HepG2 (cell line): ENCODE measurements at regions not wholly inside any gene's neighbourhood (a gene's known extent, or its start where the extent isn't known, plus 50 kb on each side); places are given as distances from the start of the nearest gene placed in this dataset.

ENCODE experiments used
- ATAC-seq: fragments of 200-7000 bp; cut with Tn5 transposase; 3 replicates; pipeline ENCODE4 v1.9.1; 2020; ENCODE audit warnings: mild to moderate bottlenecking, moderate library complexity
- BruUV-seq: library from RNA; stranded (reverse); fragments of 400-500 nt; replicated peaks from 2 replicates; lab custom pipeline; 2021; lab: Mats Ljungman, UMichigan
- CTCF ChIA-PET: fragments of 300-600 bp; formaldehyde crosslinking; extraction: SDS; loops from one replicate; lab custom pipeline; 2021; ENCODE audit warnings: low total read pairs, inconsistent platforms, low intra/inter-chr PET ratio; lab: Yijun Ruan, JAX
- POLR2A ChIA-PET: fragments of 350-600 bp; sonication (Branson Sonifier 250); formaldehyde crosslinking; loops from one replicate; lab custom pipeline; 2020; ENCODE audit warnings: antibody characterized with exemption, inconsistent platforms; lab: Yijun Ruan, JAX
- DNase-seq: peaks from one replicate; pipeline ENCODE4 v3.0.0-alpha.2; 2015; ENCODE audit warnings: low spot score
- FAIRE-seq: peaks from 3 replicates; lab custom pipeline; 2011; peaks lifted over from hg19 to GRCh38; lab: Jason Lieb, UNC
- H2AFZ ChIP-seq: one replicate; pipeline ENCODE4 v1.6.1; 2011; ENCODE audit warnings: low read length, inconsistent platforms
- H3K27ac ChIP-seq: fragments of 300-600 bp; 3 replicates; pipeline ENCODE4 v1.8.0; 2011; ENCODE audit warnings: mixed run types, mild to moderate bottlenecking, mixed read lengths, low read length, inconsistent platforms; ENCODE audit not compliant: insufficient read depth; ENCODE audit errors: extremely low read length
- H3K27me3 ChIP-seq, 2 experiments: fragments of 200-600 bp in 1 of 2; 2 replicates in 1 of 2; 3 replicates in 1 of 2; pipeline versions ENCODE4 v1.6.0 to v1.8.0; 2011; ENCODE audit warnings: low read length in 2 of 2, mild to moderate bottlenecking in 2 of 2, moderate library complexity in 2 of 2, inconsistent platforms in 1 of 2; ENCODE audit not compliant: insufficient read depth in 2 of 2, control insufficient read depth in 1 of 2
- H3K36me3 ChIP-seq, 2 experiments: fragments of 200-600 bp in 1 of 2; replicated peaks in 1 of 2; 2 replicates in 1 of 2; 3 replicates in 1 of 2; pipeline versions ENCODE4 v1.5.1 to v1.8.0; 2011; ENCODE audit warnings: low read length in 2 of 2, inconsistent platforms in 1 of 2; ENCODE audit not compliant: insufficient read depth in 2 of 2, control insufficient read depth in 1 of 2
- H3K4me1 ChIP-seq: 2 replicates; pipeline ENCODE4 v1.5.1; 2012; ENCODE audit warnings: low read length, inconsistent platforms; ENCODE audit not compliant: insufficient read depth
- H3K4me2 ChIP-seq: 2 replicates; pipeline ENCODE4 v1.6.0; 2011; ENCODE audit warnings: low read depth, low read length, inconsistent platforms
- H3K4me3 ChIP-seq, 3 experiments: fragments of 200-600 bp in 1 of 3; sonication (generic), shearing (Covaris generic) in 1 of 3; replicated peaks in 1 of 3; 2 replicates each; pipeline ENCODE4 v1.5.1; 2011 to 2016; ENCODE audit warnings: low read length in 3 of 3, inconsistent platforms in 2 of 3, low read depth in 2 of 3, mild to moderate bottlenecking in 2 of 3, control low read depth in 1 of 3, mixed read lengths in 1 of 3; ENCODE audit not compliant: insufficient read depth in 1 of 3
- H3K79me2 ChIP-seq: one replicate; pipeline ENCODE4 v1.6.1; 2011; ENCODE audit warnings: low read length, inconsistent platforms; ENCODE audit not compliant: insufficient read depth
- H3K9ac ChIP-seq: 2 replicates; pipeline ENCODE4 v1.6.0; 2011; ENCODE audit warnings: mild to moderate bottlenecking, low read depth, low read length, inconsistent platforms; ENCODE audit not compliant: insufficient read depth
- H3K9me3 ChIP-seq: 2 replicates; pipeline ENCODE4 v1.5.1; 2012; ENCODE audit warnings: mild to moderate bottlenecking, low read length
- H4K20me1 ChIP-seq: 2 replicates; pipeline ENCODE4 v1.6.0; 2011; ENCODE audit warnings: inconsistent platforms, mild to moderate bottlenecking, low read length, moderate library complexity; ENCODE audit not compliant: insufficient read depth
- BHLHE40 ChIP-seq: IDR thresholded peaks from 2 replicates; pipeline ENCODE4 v1.6.1; 2011; ENCODE audit warnings: low read length, improper control_type of control experiment
- EP300 ChIP-seq, 3 experiments: sonication (generic) in 1 of 3; formaldehyde crosslinking in 1 of 3; IDR thresholded peaks; 2 replicates each; pipeline versions ENCODE4 v1.5.1 to v1.6.1; 2011 to 2020; ENCODE audit warnings: low read depth in 2 of 3, low read length in 2 of 3, borderline replicate concordance in 1 of 3, improper control_type of control experiment in 1 of 3, mild to moderate bottlenecking in 1 of 3, missing genetic modification reagents in 1 of 3, moderate library complexity in 1 of 3
- NFE2 ChIP-seq: sonication (generic); formaldehyde crosslinking; IDR thresholded peaks from 2 replicates; pipeline ENCODE4 v1.4.0; 2020; ENCODE audit warnings: missing genetic modification reagents
- POGZ ChIP-seq: sonication (generic); formaldehyde crosslinking; IDR thresholded peaks from 2 replicates; pipeline ENCODE4 v1.4.0; 2020; ENCODE audit warnings: mild to moderate bottlenecking, missing genetic modification reagents
- ZMAT3 ChIP-seq: sonication (generic); formaldehyde crosslinking; conservative IDR thresholded peaks from 2 replicates; pipeline ENCODE4 v1.7.0; 2021; ENCODE audit warnings: missing genetic modification reagents
- ZNF468 ChIP-seq: sonication (generic); formaldehyde crosslinking; IDR thresholded peaks from 2 replicates; pipeline ENCODE4 v1.8.0; 2022; ENCODE audit warnings: mild to moderate bottlenecking, moderate library complexity, missing genetic modification reagents
- ZNF558 ChIP-seq: sonication (generic); formaldehyde crosslinking; IDR thresholded peaks from 2 replicates; pipeline ENCODE4 v1.9.0; 2022; ENCODE audit warnings: mild to moderate bottlenecking, missing genetic modification reagents, borderline replicate concordance
- ZNF569 ChIP-seq: sonication (generic); formaldehyde crosslinking; IDR thresholded peaks from 2 replicates; pipeline ENCODE4 v1.5.0; 2020; ENCODE audit warnings: mild to moderate bottlenecking, missing genetic modification reagents, moderate library complexity, borderline replicate concordance
- in situ Hi-C: cut with HindIII; loops from 2 replicates; pipeline ENCODE4 v1.10.0; 2017; ENCODE audit warnings: low pct_unique_long_range_greater_than_20kb; ENCODE audit not compliant: extremely low pct_ligation_motif_present
- intact Hi-C: fragments of 100-400 bp; cut with micrococcal nuclease; formaldehyde crosslinking; loops from one replicate; pipeline ENCODE4 v1.10.0; 2022; ENCODE audit not compliant: unreplicated experiment
- TF ChIP-seq, protein P1 (sequence below): sonication (generic); formaldehyde crosslinking; IDR thresholded peaks from 2 replicates; pipeline ENCODE4 v1.4.0; 2020; ENCODE audit warnings: mild to moderate bottlenecking, missing genetic modification reagents
- TF ChIP-seq, protein P2 (sequence below): sonication (generic); formaldehyde crosslinking; IDR thresholded peaks from 2 replicates; pipeline ENCODE4 v1.8.0; 2022; ENCODE audit warnings: missing genetic modification reagents, mild to moderate bottlenecking, moderate library complexity, borderline replicate concordance
- TF ChIP-seq, protein P3 (sequence below): sonication (generic); formaldehyde crosslinking; IDR thresholded peaks from 2 replicates; pipeline ENCODE4 v1.4.0; 2020; ENCODE audit warnings: mild to moderate bottlenecking, missing genetic modification reagents

DNA sequence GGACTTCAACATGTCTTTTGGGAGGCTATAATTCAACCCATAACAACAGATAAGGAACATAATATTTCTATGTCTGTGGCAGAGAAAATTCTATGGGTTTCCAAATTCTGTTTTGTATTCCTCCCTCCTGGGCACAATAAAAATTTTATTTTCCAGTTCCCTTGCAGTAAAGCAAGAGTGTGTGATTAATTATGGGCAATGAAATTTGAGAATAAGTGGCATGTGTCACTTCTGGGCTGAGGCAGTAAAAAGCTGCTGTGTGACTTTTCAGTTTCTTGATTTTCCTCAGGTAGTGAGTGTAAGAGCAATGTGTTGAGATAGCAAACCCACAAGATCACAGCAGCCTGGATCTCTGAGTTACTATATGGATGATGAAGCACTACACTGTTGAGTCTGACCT lies 216.4 kb downstream of the MEIS1 start:
- CTCF ChIA-PET, result no interaction called here
- H3K27ac ChIP-seq, result no peak overlapping the region
- DNase-seq (no peak), ATAC-seq (no peak), FAIRE-seq (no peak)
- no peaks in the 10 kb centered on the region for H4K20me1 ChIP-seq
- H3K9me3 ChIP-seq, result no peaks in the 10 kb centered on the region
- H3K27me3 ChIP-seq, result no peaks in the 10 kb centered on the region; a peak in 1 of 5 replicates
- H3K4me3 ChIP-seq, result no peak overlapping the region
- POLR2A ChIA-PET, result no interaction called here
- in situ Hi-C loops (no loop called here), intact Hi-C loops (no loop called here)
- H3K4me2 ChIP-seq, result no peak overlapping the region
- no peaks in the 10 kb centered on the region for H3K36me3 ChIP-seq
- no peaks in the 10 kb centered on the region for H3K4me1 ChIP-seq
- H2AFZ ChIP-seq, result no peak overlapping the region
- no peak overlapping the region for H3K9ac ChIP-seq
- no TSS peak for BruUV-seq
- TF ChIP-seq ZNF468 (CRISPR knock-in tag) (no peak), ZNF569 (CRISPR knock-in tag) (no peak), EP300 (IDR thresholded peaks at IDR 0.05; ENCODE audit: low read depth in 2 of 2, low read length in 2 of 2) (no peak), EP300 (CRISPR knock-in tag; IDR thresholded peaks at IDR 0.05; ENCODE audit: borderline replicate concordance) (no peak), ZMAT3 (no peak), ZNF558 (CRISPR knock-in tag) (no peak), BHLHE40 (no peak), NFE2 (CRISPR knock-in tag) (no peak), POGZ (CRISPR knock-in tag) (no peak)
- TF ChIP-seq, protein P1, sequence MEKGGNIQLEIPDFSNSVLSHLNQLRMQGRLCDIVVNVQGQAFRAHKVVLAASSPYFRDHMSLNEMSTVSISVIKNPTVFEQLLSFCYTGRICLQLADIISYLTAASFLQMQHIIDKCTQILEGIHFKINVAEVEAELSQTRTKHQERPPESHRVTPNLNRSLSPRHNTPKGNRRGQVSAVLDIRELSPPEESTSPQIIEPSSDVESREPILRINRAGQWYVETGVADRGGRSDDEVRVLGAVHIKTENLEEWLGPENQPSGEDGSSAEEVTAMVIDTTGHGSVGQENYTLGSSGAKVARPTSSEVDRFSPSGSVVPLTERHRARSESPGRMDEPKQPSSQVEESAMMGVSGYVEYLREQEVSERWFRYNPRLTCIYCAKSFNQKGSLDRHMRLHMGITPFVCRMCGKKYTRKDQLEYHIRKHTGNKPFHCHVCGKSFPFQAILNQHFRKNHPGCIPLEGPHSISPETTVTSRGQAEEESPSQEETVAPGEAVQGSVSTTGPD (CRISPR knock-in tag), result no peak
- TF ChIP-seq, protein P2, sequence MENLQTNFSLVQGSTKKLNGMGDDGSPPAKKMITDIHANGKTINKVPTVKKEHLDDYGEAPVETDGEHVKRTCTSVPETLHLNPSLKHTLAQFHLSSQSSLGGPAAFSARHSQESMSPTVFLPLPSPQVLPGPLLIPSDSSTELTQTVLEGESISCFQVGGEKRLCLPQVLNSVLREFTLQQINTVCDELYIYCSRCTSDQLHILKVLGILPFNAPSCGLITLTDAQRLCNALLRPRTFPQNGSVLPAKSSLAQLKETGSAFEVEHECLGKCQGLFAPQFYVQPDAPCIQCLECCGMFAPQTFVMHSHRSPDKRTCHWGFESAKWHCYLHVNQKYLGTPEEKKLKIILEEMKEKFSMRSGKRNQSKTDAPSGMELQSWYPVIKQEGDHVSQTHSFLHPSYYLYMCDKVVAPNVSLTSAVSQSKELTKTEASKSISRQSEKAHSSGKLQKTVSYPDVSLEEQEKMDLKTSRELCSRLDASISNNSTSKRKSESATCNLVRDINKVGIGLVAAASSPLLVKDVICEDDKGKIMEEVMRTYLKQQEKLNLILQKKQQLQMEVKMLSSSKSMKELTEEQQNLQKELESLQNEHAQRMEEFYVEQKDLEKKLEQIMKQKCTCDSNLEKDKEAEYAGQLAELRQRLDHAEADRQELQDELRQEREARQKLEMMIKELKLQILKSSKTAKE (CRISPR knock-in tag), result no peak
- TF ChIP-seq, protein P3, sequence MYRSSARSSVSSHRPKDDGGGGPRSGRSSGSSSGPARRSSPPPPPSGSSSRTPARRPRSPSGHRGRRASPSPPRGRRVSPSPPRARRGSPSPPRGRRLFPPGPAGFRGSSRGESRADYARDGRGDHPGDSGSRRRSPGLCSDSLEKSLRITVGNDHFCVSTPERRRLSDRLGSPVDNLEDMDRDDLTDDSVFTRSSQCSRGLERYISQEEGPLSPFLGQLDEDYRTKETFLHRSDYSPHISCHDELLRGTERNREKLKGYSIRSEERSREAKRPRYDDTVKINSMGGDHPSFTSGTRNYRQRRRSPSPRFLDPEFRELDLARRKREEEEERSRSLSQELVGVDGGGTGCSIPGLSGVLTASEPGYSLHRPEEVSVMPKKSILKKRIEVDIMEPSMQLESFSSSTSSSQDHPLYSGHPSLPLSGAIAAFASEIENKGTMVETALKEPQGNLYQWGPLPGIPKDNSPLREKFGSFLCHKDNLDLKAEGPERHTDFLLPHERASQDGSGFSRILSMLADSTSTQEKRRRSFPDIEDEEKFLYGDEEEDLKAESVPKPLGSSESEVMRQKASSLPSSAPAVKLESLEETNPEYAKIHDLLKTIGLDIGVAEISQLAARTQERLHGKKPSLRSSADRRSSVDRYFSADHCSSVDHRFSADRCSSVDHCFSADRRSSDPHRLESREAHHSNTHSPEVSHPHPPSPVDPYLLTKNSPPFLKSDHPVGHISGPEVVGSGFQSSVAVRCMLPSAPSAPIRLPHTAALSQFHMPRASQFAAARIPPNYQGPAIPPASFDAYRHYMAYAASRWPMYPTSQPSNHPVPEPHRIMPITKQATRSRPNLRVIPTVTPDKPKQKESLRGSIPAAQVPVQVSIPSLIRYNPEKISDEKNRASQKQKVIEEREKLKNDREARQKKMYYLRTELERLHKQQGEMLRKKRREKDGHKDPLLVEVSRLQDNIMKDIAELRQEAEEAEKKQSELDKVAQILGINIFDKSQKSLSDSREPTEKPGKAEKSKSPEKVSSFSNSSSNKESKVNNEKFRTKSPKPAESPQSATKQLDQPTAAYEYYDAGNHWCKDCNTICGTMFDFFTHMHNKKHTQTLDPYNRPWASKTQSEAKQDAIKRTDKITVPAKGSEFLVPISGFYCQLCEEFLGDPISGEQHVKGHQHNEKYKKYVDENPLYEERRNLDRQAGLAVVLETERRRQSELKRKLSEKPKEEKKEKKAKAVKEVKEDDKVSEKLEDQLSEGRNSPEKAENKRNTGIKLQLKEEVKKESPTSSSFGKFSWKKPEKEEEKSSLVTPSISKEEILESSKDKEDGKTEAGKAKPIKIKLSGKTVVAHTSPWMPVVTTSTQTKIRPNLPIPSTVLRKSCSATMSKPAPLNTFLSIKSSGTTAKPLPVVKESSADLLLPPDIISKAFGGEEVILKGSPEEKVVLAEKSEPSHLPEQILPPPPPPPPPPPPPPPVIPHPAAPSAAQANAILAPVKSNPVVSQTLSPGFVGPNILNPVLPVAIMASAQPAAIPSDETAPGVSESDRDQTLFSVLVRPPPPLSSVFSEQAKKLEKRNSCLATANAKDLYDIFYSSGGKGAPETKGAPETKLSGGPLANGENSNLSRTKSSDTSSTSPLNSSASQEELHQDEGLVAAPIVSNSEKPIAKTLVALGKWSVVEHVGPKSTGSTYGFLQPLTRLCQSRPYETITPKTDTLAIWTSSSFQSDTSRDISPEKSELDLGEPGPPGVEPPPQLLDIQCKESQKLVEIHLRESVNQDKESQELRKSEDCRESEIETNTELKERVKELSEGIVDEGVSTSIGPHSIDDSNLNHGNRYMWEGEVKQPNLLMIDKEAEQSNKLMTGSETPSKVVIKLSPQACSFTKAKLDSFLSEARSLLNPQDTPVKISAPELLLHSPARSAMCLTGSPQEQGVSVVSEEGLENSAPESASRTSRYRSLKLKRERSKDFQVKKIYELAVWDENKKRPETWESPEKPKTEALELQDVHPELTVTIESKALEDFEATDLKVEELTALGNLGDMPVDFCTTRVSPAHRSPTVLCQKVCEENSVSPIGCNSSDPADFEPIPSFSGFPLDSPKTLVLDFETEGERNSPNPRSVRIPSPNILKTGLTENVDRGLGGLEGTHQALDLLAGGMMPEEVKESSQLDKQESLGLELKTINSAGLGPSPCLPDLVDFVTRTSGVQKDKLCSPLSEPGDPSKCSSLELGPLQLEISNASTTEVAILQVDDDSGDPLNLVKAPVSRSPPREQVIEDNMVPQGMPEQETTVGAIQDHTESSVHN, result no peak
- TF ChIP-seq, all 625 proteins: peak for 0
- H3K79me2 ChIP-seq, result no peaks in the 10 kb centered on the region
